WTC11 (cell line): ENCODE measurements at regions not wholly inside any gene's neighbourhood (a gene's known extent, or its start where the extent isn't known, plus 50 kb on each side); places are given as distances from the start of the nearest gene placed in this dataset.

Experiments used
- AFF4 ChIP-seq: sonication (generic); formaldehyde crosslinking; IDR thresholded peaks from 2 replicates; pipeline ENCODE4 v1.8.1; 2023; ENCODE audit warnings: mild to moderate bottlenecking, missing genetic modification reagents, borderline replicate concordance
- CREB1 ChIP-seq: sonication (generic); formaldehyde crosslinking; IDR thresholded peaks from 2 replicates; pipeline ENCODE4 v1.8.0; 2023; ENCODE audit warnings: mild to moderate bottlenecking, missing genetic modification reagents
- GABPB1 ChIP-seq: sonication (generic); formaldehyde crosslinking; IDR thresholded peaks from 2 replicates; pipeline ENCODE4 v1.8.1; 2023; ENCODE audit warnings: mild to moderate bottlenecking, missing genetic modification reagents
- GTF2I ChIP-seq: fragments of 250-450 bp; sonication (Bioruptor Pico); conservative IDR thresholded peaks from 2 replicates; pipeline ENCODE4 v1.4.0; 2021; ENCODE audit warnings: mild to moderate bottlenecking
- MAX ChIP-seq: sonication (generic); formaldehyde crosslinking; IDR thresholded peaks from 2 replicates; pipeline ENCODE4 v1.8.0; 2022; ENCODE audit warnings: mild to moderate bottlenecking, missing genetic modification reagents
- NR2C2 ChIP-seq: sonication (generic); formaldehyde crosslinking; IDR thresholded peaks from 2 replicates; pipeline ENCODE4 v1.8.0; 2022; ENCODE audit warnings: mild to moderate bottlenecking, missing genetic modification reagents
- PRDM15 ChIP-seq: sonication (generic); formaldehyde crosslinking; IDR thresholded peaks from 2 replicates; pipeline ENCODE4 v1.8.0; 2022; ENCODE audit warnings: missing genetic modification reagents
- RELA ChIP-seq: sonication (generic); formaldehyde crosslinking; IDR thresholded peaks from 2 replicates; pipeline ENCODE4 v1.8.1; 2022; ENCODE audit warnings: missing genetic modification reagents, mild to moderate bottlenecking, borderline replicate concordance
- SMAD4 ChIP-seq: sonication (generic); formaldehyde crosslinking; IDR thresholded peaks from 2 replicates; pipeline ENCODE4 v1.8.0; 2022; ENCODE audit warnings: mild to moderate bottlenecking, missing genetic modification reagents
- USF2 ChIP-seq: sonication (generic); formaldehyde crosslinking; IDR thresholded peaks from 2 replicates; pipeline ENCODE4 v1.8.1; 2023; ENCODE audit warnings: mild to moderate bottlenecking, missing genetic modification reagents, moderate library complexity
- ZNF263 ChIP-seq: sonication (generic); formaldehyde crosslinking; IDR thresholded peaks from 2 replicates; pipeline ENCODE4 v1.8.1; 2022; ENCODE audit warnings: low read depth, mild to moderate bottlenecking, moderate library complexity, missing genetic modification reagents
- TF ChIP-seq, protein P1 (sequence below): fragments of 200-600 bp; IDR thresholded peaks from 2 replicates; pipeline ENCODE4 v1.8.0; 2022; ENCODE audit warnings: antibody characterized with exemption
- TF ChIP-seq, protein P2 (sequence below): sonication (generic); formaldehyde crosslinking; IDR thresholded peaks from 2 replicates; pipeline ENCODE4 v1.8.1; 2023; ENCODE audit warnings: mild to moderate bottlenecking, missing genetic modification reagents

- TF ChIP-seq ZNF263 (CRISPR knock-in tag) (no peak), GABPB1 (CRISPR knock-in tag) (no peak), CREB1 (CRISPR knock-in tag) (no peak), SMAD4 (CRISPR knock-in tag) (no peak), USF2 (CRISPR knock-in tag) (no peak), RELA (CRISPR knock-in tag) (no peak), PRDM15 (no peak), MAX (CRISPR knock-in tag) (no peak), NR2C2 (CRISPR knock-in tag) (no peak), AFF4 (CRISPR knock-in tag) (no peak), GTF2I (CRISPR knock-in tag) (no peak)
- TF ChIP-seq, protein P1, sequence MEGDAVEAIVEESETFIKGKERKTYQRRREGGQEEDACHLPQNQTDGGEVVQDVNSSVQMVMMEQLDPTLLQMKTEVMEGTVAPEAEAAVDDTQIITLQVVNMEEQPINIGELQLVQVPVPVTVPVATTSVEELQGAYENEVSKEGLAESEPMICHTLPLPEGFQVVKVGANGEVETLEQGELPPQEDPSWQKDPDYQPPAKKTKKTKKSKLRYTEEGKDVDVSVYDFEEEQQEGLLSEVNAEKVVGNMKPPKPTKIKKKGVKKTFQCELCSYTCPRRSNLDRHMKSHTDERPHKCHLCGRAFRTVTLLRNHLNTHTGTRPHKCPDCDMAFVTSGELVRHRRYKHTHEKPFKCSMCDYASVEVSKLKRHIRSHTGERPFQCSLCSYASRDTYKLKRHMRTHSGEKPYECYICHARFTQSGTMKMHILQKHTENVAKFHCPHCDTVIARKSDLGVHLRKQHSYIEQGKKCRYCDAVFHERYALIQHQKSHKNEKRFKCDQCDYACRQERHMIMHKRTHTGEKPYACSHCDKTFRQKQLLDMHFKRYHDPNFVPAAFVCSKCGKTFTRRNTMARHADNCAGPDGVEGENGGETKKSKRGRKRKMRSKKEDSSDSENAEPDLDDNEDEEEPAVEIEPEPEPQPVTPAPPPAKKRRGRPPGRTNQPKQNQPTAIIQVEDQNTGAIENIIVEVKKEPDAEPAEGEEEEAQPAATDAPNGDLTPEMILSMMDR = no peak
- TF ChIP-seq, protein P2, sequence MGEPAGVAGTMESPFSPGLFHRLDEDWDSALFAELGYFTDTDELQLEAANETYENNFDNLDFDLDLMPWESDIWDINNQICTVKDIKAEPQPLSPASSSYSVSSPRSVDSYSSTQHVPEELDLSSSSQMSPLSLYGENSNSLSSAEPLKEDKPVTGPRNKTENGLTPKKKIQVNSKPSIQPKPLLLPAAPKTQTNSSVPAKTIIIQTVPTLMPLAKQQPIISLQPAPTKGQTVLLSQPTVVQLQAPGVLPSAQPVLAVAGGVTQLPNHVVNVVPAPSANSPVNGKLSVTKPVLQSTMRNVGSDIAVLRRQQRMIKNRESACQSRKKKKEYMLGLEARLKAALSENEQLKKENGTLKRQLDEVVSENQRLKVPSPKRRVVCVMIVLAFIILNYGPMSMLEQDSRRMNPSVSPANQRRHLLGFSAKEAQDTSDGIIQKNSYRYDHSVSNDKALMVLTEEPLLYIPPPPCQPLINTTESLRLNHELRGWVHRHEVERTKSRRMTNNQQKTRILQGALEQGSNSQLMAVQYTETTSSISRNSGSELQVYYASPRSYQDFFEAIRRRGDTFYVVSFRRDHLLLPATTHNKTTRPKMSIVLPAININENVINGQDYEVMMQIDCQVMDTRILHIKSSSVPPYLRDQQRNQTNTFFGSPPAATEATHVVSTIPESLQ = no peak
Observed at GRCh38 chr4:13816472-13816871, 188.9 kb upstream of the BOD1L1 start.
